Transverse colon (tissue), 4 donors: ENCODE measurements at regions not wholly inside any gene's neighbourhood (a gene's known extent, or its start where the extent isn't known, plus 50 kb on each side); places are given as distances from the start of the nearest gene placed in this dataset.
"Not testable (repeated sequence)": the region's sequence is repeated elsewhere in the genome, so short reads cannot be mapped to it uniquely, and the experiment has no call there.

Experiments used
- DNase-seq: peaks from one replicate; pipeline ENCODE4 v3.0.0-alpha.2; 2019
- H3K27ac ChIP-seq, 4 donors: fragments of 200-600 bp; sonication (generic); 2 replicates each; pipeline ENCODE4 v1.5.1; 2016 to 2018; ENCODE audit warnings: inconsistent platforms in 4 of 4
- H3K27me3 ChIP-seq: fragments of 200-600 bp; sonication (generic); 2 replicates; pipeline ENCODE4 v1.5.1; 2017; ENCODE audit warnings: inconsistent platforms
- H3K36me3 ChIP-seq, 4 donors: fragments of 200-600 bp; sonication (generic); 2 replicates each; pipeline ENCODE4 v1.5.1; 2017 to 2019; ENCODE audit warnings: inconsistent platforms in 4 of 4
- H3K4me1 ChIP-seq, 4 donors: fragments of 200-600 bp; sonication (generic); 2 replicates each; pipeline ENCODE4 v1.5.1; 2017 to 2020; ENCODE audit warnings: inconsistent platforms in 4 of 4
- H3K4me3 ChIP-seq, 4 donors: fragments of 200-600 bp; sonication (generic); 1 replicate in 1 of 4; 2 replicates in 3 of 4; pipeline versions ENCODE4 v1.5.1 to v1.6.1; 2017 to 2019; ENCODE audit warnings: inconsistent platforms in 4 of 4
- H3K9me3 ChIP-seq, 2 donors: fragments of 200-600 bp; sonication (generic); 2 replicates each; pipeline ENCODE4 v1.5.1; 2017 to 2019; ENCODE audit warnings: inconsistent platforms in 2 of 2
- CTCF ChIP-seq, 5 experiments: fragments of 200-600 bp in 3 of 5; fragments of 450-650 bp in 2 of 5; sonication (generic) in 3 of 5; IDR thresholded peaks; 1 replicate in 2 of 5; 2 replicates in 3 of 5; pipeline ENCODE4 v1.5.1; 2016 to 2017; ENCODE audit warnings: antibody characterized with exemption in 5 of 5, inconsistent platforms in 3 of 5, mild to moderate bottlenecking in 2 of 5, moderate library complexity in 1 of 5
- EP300 ChIP-seq: sonication (generic); formaldehyde crosslinking; IDR thresholded peaks from one replicate; pipeline ENCODE4 v1.6.1; 2017; ENCODE audit warnings: antibody characterized with exemption, low read depth
- POLR2A ChIP-seq: fragments of 450-650 bp; IDR thresholded peaks from one replicate; pipeline ENCODE4 v1.6.1; 2016; ENCODE audit warnings: antibody characterized with exemption, mild to moderate bottlenecking, moderate library complexity
- POLR2AphosphoS5 ChIP-seq, 3 donors: sonication (generic); formaldehyde crosslinking; IDR thresholded peaks; one replicate each; pipeline ENCODE4 v1.6.1; 2016; ENCODE audit warnings: antibody characterized with exemption in 3 of 3
- WGBS, 2 donors: methylation state at CpG; one replicate each; pipeline ENCODE4 v1.1.5; 2018; ENCODE audit warnings: low coverage in 1 of 2; 5-methylcytosine and 5-hydroxymethylcytosine counted together
- in situ Hi-C, 4 donors: fragments of 200-750 bp; cut with MboI; loops; one replicate each; pipeline versions ENCODE4 v1.15.0 to v1.15.1; 2017; ENCODE audit warnings: low sequenced_read_pairs in 3 of 4, low pct_ligation_motif_present in 1 of 4, low pct_unique_long_range_greater_than_20kb in 1 of 4
- intact Hi-C: fragments of 100-400 bp; cut with DNase I; formaldehyde crosslinking; loops from one replicate; pipeline ENCODE4 v1.15.1; 2023; ENCODE audit warnings: low total_unique reads

- no peak for DNase-seq
- Histone ChIP-seq H3K36me3 (no peaks in the 10 kb centered on the region), H3K4me1 (no peaks in the 10 kb centered on the region), H3K27me3 (no peaks in the 10 kb centered on the region), H3K4me3 (no peak overlapping the region), H3K27ac (no peak overlapping the region), H3K9me3 (no peaks in the 10 kb centered on the region)
- TF ChIP-seq CTCF (IDR thresholded peaks at IDR 0.05): no peak
- TF ChIP-seq EP300: no peak
- TF ChIP-seq POLR2A: no peak
- no peak for TF ChIP-seq POLR2AphosphoS5 (IDR thresholded peaks at IDR 0.05)
- intact Hi-C loops: no loop called here
- 74 to 81% methylated on average over 4 to 6 of the region's 6 CpGs for WGBS, 2 donors
- in situ Hi-C loops: no loop called here
Measured at GRCh38 chr1:38648417-38648816, 211.2 kb downstream of the RRAGC start.

- H3K27ac ChIP-seq, H3K36me3 ChIP-seq, H3K9me3 ChIP-seq, H3K27me3 ChIP-seq, DNase-seq, H3K4me3 ChIP-seq, H3K4me1 ChIP-seq, intact Hi-C loops, in situ Hi-C loops: not testable (repeated sequence)
- WGBS, 2 donors: no CpG with 5 or more reads among the region's 34 CpGs
Measured at GRCh38 chr1:38647341-38647740, 212.2 kb downstream of the RRAGC start.

- no peaks in the 10 kb centered on the region for H3K4me1 ChIP-seq
- no peaks in the 10 kb centered on the region for H3K36me3 ChIP-seq
- no peak for DNase-seq
- no peaks in the 10 kb centered on the region for H3K9me3 ChIP-seq
- no peak overlapping the region for H3K4me3 ChIP-seq
- no peak overlapping the region for H3K27ac ChIP-seq
- in situ Hi-C loops (no loop called here), intact Hi-C loops (no loop called here)
- H3K27me3 ChIP-seq: peaks cover 1% of the 10 kb centered on the region
- WGBS, 2 donors: 87% methylated on average over 8 of the region's 8 CpGs; no CpG with 5 or more reads in 1 of the 2 donors
- TF ChIP-seq POLR2A (no peak), CTCF (IDR thresholded peaks at IDR 0.05) (no peak), POLR2AphosphoS5 (IDR thresholded peaks at IDR 0.05) (no peak), EP300 (no peak)
Measured at GRCh38 chr1:38644092-38644491, 215.5 kb downstream of the RRAGC start.

GRCh38 chr1:38641661-38642060 lies 217.9 kb downstream of the RRAGC start:
- Histone ChIP-seq H3K4me3 (no peak overlapping the region), H3K36me3 (no peaks in the 10 kb centered on the region), H3K9me3 (no peaks in the 10 kb centered on the region), H3K27ac (no peak overlapping the region), H3K27me3 (peaks cover 11% of the 10 kb centered on the region), H3K4me1 (no peaks in the 10 kb centered on the region)
- WGBS, 2 donors: 84% methylated on average over 7 of the region's 7 CpGs; no CpG with 5 or more reads in 1 of the 2 donors
- DNase-seq: no peak
- in situ Hi-C loops (no loop called here), intact Hi-C loops (no loop called here)
- TF ChIP-seq CTCF (IDR thresholded peaks at IDR 0.05): no peak
- no peak for TF ChIP-seq POLR2A
- no peak for TF ChIP-seq EP300
- no peak for TF ChIP-seq POLR2AphosphoS5 (IDR thresholded peaks at IDR 0.05)

- in situ Hi-C loops: no loop called here
- Histone ChIP-seq H3K4me3 (no peak overlapping the region), H3K4me1 (no peaks in the 10 kb centered on the region), H3K36me3 (no peaks in the 10 kb centered on the region), H3K27me3 (peaks cover 17% of the 10 kb centered on the region), H3K9me3 (no peaks in the 10 kb centered on the region), H3K27ac (no peak overlapping the region)
- no peak for DNase-seq
- WGBS, 2 donors: 62 to 74% methylated on average over 2 to 4 of the region's 4 CpGs
- no peak for TF ChIP-seq EP300
- TF ChIP-seq POLR2AphosphoS5 (IDR thresholded peaks at IDR 0.05): no peak
- TF ChIP-seq CTCF (IDR thresholded peaks at IDR 0.05): no peak
- no peak for TF ChIP-seq POLR2A
- intact Hi-C loops: no loop called here
Measured at GRCh38 chr1:38640371-38640770, 219.2 kb downstream of the RRAGC start.
